Activated CD4-positive, alpha-beta memory T cell treated with anti-CD3 and anti-CD28 coated beads, Interleukin-2, amount 10 ng/mL, durations not matched to agents 7 days and 5 days (primary cell): ENCODE measurements at regions not wholly inside any gene's neighbourhood (a gene's known extent, or its start where the extent isn't known, plus 50 kb on each side); places are given as distances from the start of the nearest gene placed in this dataset.
"Not testable (repeated sequence)": the region's sequence is repeated elsewhere in the genome, so short reads cannot be mapped to it uniquely, and the experiment has no call there.

Source experiments
- CTCF ChIA-PET: fragments of 350-600 bp; sonication (Branson Sonifier 250); formaldehyde crosslinking; loops from one replicate; lab custom pipeline; 2021; ENCODE audit warnings: antibody characterized with exemption, inconsistent platforms; lab: Charles Lee
- POLR2A ChIA-PET: fragments of 350-600 bp; sonication (Branson Sonifier 250); formaldehyde crosslinking; loops from one replicate; lab custom pipeline; 2021; ENCODE audit warnings: antibody characterized with exemption; lab: Charles Lee
- DNase-seq: peaks from one replicate; pipeline ENCODE4 v3.0.0-alpha.2; 2020
- H3K27ac Mint-ChIP-seq: one replicate; pipeline ENCODE4 v1.8.0; 2021; ENCODE audit warnings: mild to moderate bottlenecking, mixed read lengths
- H3K27me3 Mint-ChIP-seq: one replicate; pipeline ENCODE4 v1.8.0; 2021; ENCODE audit warnings: mixed read lengths
- H3K36me3 Mint-ChIP-seq: one replicate; pipeline ENCODE4 v1.8.0; 2021; ENCODE audit warnings: low read depth, mixed read lengths
- H3K4me1 Mint-ChIP-seq: one replicate; pipeline ENCODE4 v1.8.0; 2021; ENCODE audit warnings: mixed read lengths
- H3K4me3 Mint-ChIP-seq: one replicate; pipeline ENCODE4 v1.8.0; 2021; ENCODE audit warnings: mild to moderate bottlenecking, mixed read lengths
- H3K9me3 Mint-ChIP-seq: one replicate; pipeline ENCODE4 v1.8.0; 2021; ENCODE audit warnings: mixed read lengths

DNA sequence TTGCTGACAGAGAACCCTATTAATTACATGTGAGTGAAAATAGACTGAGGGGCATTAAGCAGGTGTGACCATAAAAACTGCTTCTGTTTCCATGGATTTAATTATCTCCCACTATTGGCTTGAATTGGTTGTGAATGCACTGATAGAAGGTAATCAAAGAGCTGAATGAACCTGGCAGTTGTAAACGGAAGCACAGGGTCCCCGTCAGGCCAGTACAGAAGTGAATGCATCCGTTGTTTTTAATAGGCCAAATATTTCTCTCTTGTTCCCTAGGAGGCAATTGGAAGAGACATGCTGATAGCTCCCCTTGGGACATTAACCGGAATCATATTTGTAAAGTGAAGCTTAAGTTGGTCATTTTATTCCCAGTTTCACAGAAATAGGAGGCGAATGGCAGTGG is 147.0 kb downstream of the CAVIN4 start:
- H3K27me3 Mint-ChIP-seq: no peaks in the 10 kb centered on the region
- no peaks in the 10 kb centered on the region for H3K9me3 Mint-ChIP-seq
- H3K36me3 Mint-ChIP-seq: no peaks in the 10 kb centered on the region
- CTCF ChIA-PET: interaction anchor here (0.6 kb wide), 1 partner anchor 257 kb away, joined by 3 read pairs; no protein-coding TSS in a partner anchor
- no peak overlapping the region for H3K27ac Mint-ChIP-seq
- POLR2A ChIA-PET: no interaction called here
- no peaks in the 10 kb centered on the region for H3K4me1 Mint-ChIP-seq
- H3K4me3 Mint-ChIP-seq: no peak overlapping the region
- no peak for DNase-seq

DNA sequence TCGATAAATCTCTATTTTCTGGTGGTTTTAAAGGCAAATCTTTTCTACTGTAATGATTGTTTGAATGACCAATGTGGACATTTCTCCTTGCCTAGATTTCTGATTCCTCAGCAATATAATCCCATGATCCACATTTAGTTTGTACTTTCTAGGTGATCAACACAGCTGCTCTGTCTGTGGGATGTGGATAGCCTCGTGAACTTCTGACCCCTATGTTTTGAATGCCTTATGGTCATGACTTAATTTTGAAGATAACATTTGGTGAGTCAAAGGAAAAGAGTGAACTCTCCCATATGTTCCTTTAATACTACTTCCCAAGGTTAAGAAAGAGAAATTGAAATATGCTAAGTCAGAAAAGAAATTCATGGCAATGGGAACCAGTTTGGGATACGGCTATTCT is 147.5 kb downstream of the CAVIN4 start:
- no peaks in the 10 kb centered on the region for H3K27me3 Mint-ChIP-seq
- DNase-seq: no peak
- no peaks in the 10 kb centered on the region for H3K4me1 Mint-ChIP-seq
- H3K27ac Mint-ChIP-seq: no peak overlapping the region
- ChIA-PET POLR2A (no interaction called here), CTCF (no interaction called here)
- H3K4me3 Mint-ChIP-seq: no peak overlapping the region
- no peaks in the 10 kb centered on the region for H3K36me3 Mint-ChIP-seq
- H3K9me3 Mint-ChIP-seq: no peaks in the 10 kb centered on the region

DNA sequence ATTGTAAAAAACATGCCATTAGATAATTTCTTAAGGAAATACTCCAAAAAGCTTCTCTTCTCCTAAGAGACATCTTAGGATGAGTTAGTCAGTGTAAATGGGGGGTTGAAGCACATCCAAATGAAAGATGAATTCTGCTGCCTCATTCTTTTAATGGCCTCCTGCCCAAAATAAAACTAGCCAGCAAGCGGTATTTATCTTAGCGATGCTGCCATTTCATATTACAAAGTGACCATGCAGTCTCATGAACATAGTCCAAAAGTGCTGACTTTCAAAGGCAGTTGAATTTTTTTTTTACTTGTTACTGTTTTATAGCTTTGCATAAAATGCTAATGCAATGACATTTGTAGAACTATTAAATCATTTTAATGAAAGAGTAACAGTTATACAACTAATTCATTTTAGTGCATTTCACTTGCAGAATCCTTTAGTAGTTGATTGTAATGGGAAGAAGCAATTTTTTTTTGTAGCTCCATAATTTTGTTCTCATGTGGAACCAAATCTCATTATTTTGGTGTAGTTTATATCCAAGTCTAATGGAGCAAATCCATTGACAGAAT is 151.5 kb downstream of the CAVIN4 start:
- Mint-ChIP-seq H3K4me3 (no peak overlapping the region), H3K27ac (no peak overlapping the region), H3K4me1 (no peaks in the 10 kb centered on the region), H3K36me3 (no peaks in the 10 kb centered on the region), H3K27me3 (no peaks in the 10 kb centered on the region), H3K9me3 (peaks cover 2% of the 10 kb centered on the region)
- POLR2A ChIA-PET: no interaction called here
- CTCF ChIA-PET: no interaction called here
- no peak for DNase-seq

DNA sequence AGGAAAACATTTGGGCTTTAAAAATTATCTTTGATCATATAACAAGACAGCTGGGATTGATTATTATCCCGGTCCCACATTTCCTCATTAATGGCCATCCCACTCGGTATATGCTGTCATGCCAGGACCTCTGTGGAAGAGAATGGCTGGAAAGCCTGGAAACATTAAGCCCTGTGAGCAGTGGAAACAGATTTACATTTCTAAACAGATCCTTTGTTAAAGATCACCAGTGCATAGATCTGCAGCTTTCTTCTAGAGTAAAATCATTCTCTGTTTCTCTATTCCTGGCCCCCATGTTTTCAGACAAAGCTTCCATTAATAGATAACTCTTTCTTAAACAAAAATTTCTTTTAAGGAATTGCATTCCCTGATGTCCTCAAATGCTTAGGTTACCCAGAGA is 152.2 kb downstream of the CAVIN4 start:
- H3K9me3 Mint-ChIP-seq: peaks cover 2% of the 10 kb centered on the region
- H3K4me3 Mint-ChIP-seq: no peak overlapping the region
- no peak for DNase-seq
- no peaks in the 10 kb centered on the region for H3K36me3 Mint-ChIP-seq
- no peaks in the 10 kb centered on the region for H3K27me3 Mint-ChIP-seq
- ChIA-PET CTCF (no interaction called here), POLR2A (no interaction called here)
- H3K27ac Mint-ChIP-seq: no peak overlapping the region
- H3K4me1 Mint-ChIP-seq: no peaks in the 10 kb centered on the region

DNA sequence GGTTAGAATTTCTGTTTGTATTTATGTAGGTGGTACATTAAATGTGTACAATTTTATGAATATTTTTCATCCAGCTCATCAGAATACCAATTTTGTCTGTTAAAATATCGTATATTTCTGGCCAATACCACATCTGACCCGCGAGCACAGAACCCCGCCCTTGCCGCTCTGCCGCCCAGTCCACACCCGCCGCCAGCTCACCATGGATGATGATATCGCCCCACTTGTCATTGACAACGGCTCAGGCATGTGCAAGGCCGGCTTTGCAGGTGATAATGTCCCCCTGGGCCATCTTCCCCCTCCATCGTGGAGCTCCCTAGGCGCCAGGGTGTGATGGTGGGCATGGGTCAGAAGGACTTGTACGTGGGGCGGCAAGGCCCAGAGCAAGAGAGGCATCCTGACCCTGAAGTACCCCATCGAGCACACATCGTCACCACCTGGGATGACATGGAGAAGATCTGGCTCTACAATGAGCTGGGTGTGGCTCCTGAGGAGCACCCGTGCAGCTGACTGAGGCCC is 153.2 kb downstream of the CAVIN4 start:
- Mint-ChIP-seq H3K9me3 (peaks cover 2% of the 10 kb centered on the region), H3K4me1 (no peaks in the 10 kb centered on the region), H3K27me3 (no peaks in the 10 kb centered on the region), H3K36me3 (no peaks in the 10 kb centered on the region), H3K4me3 (no peak overlapping the region), H3K27ac (no peak overlapping the region)
- ChIA-PET POLR2A (no interaction called here), CTCF (no interaction called here)
- DNase-seq: no peak

DNA sequence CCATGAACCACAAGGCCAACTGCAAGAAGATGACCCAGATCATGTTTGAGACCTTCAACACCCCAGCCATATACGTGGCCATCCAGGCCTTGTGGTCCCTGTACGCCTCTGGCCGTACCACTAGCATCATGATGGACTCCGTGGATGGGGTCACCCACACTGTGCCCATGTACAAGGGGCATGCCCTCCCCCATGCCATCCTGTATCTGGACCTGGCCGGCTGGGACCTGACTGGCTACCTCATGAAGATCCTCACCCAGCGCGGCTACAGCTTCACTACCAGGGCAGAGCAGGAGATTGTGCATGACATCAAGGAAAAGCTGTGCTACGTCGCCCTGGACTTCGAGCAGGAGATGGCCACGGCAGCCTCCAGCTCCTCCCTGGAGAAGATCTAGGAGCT is 153.7 kb downstream of the CAVIN4 start:
- no peak for DNase-seq
- H3K36me3 Mint-ChIP-seq: no peaks in the 10 kb centered on the region
- H3K4me1 Mint-ChIP-seq: no peaks in the 10 kb centered on the region
- ChIA-PET POLR2A (no interaction called here), CTCF (no interaction called here)
- H3K27ac Mint-ChIP-seq: no peak overlapping the region
- no peaks in the 10 kb centered on the region for H3K27me3 Mint-ChIP-seq
- H3K4me3 Mint-ChIP-seq: no peak overlapping the region
- H3K9me3 Mint-ChIP-seq: peaks cover 2% of the 10 kb centered on the region

DNA sequence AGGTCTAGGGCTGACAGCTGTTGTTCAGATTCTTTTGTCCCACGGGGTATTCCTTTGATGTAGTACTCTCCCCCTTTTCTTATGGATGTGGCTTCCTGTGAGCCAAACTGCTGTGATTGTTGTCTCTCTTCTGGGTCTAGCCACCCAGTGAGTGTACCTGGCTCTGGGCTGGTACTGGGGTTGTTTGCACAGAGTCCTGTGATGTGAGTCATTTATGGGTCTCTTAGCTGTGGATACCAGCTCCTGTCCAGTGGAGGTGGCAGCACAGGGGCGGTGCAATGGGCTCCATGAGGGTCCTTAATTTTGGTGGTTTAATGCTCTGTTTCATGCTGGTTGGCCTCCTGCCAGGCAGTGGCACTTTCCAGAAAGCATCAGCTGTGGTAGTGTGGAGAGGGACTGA is 161.3 kb downstream of the CAVIN4 start:
- Mint-ChIP-seq H3K9me3 (peaks cover 5% of the 10 kb centered on the region), H3K4me1 (no peaks in the 10 kb centered on the region), H3K27me3 (no peaks in the 10 kb centered on the region), H3K36me3 (no peaks in the 10 kb centered on the region), H3K4me3 (no peak overlapping the region), H3K27ac (no peak overlapping the region)
- ChIA-PET POLR2A (no interaction called here), CTCF (no interaction called here)
- no peak for DNase-seq

DNA sequence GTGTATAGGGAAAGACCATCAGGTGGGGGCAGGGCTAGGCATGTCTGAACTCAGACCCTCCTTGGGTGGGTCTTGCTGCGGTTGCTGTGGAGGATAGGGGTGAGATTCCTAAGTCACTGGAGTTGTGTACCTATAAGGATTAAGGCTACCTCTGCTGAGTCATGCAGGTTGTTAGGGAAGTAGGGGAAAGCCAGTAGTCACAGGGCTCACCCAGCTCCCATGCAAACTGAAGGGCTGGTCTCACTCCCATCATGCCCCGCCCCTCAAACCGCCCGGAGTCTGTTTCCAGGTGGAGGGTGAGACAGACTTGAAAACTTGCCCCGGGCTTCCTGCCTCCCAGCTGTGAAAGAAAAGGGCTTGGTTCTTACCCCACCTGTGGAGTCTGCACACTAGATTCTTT is 161.8 kb downstream of the CAVIN4 start:
- Mint-ChIP-seq H3K4me1 (no peaks in the 10 kb centered on the region), H3K9me3 (peaks cover 5% of the 10 kb centered on the region), H3K4me3 (no peak overlapping the region), H3K36me3 (no peaks in the 10 kb centered on the region), H3K27me3 (no peaks in the 10 kb centered on the region), H3K27ac (no peak overlapping the region)
- CTCF ChIA-PET: no interaction called here
- DNase-seq: no peak
- POLR2A ChIA-PET: no interaction called here

DNA sequence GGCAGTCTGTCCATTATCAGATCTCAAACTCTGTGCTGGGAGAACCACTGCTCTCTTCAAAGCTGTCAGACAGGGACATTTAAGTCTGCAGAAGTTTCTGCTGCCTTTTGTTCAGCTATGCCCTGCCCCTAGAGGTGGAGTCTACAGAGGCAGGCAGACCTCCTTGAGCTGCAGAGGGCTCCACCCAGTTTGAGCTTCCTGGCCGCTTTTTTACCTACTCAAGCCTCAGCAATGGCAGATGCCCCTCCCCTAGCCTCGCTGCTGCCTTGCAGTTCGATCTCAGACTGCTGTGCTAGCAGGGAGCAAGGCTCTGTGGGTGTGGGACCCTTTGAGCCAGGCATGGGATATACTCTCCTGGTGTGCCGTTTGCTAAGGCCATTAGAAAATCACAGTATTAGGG is 171.1 kb downstream of the CAVIN4 start:
- H3K36me3 Mint-ChIP-seq, H3K27ac Mint-ChIP-seq, DNase-seq, H3K9me3 Mint-ChIP-seq, H3K4me1 Mint-ChIP-seq, CTCF ChIA-PET, H3K27me3 Mint-ChIP-seq, POLR2A ChIA-PET, H3K4me3 Mint-ChIP-seq: not testable (repeated sequence)

DNA sequence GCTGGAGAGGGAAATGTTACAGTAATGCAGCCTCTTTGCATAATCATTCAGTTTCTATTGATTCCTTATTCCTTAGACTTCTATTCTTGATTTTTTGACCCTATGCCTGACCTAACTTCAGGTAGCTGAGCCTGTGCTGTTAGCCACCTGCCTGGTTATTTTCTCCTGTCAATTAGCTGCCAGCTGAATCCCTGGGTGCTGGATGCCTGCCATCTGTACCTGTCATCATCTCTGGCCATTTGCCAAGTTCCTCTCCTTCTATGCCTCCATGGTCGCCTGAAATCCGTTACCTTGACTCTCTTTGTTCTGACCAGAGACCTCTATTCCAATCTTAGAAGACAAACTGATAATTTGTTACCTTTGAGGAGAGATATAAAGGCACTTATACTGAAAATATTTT is 178.3 kb downstream of the CAVIN4 start:
- CTCF ChIA-PET: no interaction called here
- Mint-ChIP-seq H3K9me3 (peaks cover 3% of the 10 kb centered on the region), H3K27me3 (no peaks in the 10 kb centered on the region), H3K4me3 (no peak overlapping the region), H3K36me3 (no peaks in the 10 kb centered on the region), H3K27ac (no peak overlapping the region), H3K4me1 (no peaks in the 10 kb centered on the region)
- no peak for DNase-seq
- POLR2A ChIA-PET: no interaction called here

DNA sequence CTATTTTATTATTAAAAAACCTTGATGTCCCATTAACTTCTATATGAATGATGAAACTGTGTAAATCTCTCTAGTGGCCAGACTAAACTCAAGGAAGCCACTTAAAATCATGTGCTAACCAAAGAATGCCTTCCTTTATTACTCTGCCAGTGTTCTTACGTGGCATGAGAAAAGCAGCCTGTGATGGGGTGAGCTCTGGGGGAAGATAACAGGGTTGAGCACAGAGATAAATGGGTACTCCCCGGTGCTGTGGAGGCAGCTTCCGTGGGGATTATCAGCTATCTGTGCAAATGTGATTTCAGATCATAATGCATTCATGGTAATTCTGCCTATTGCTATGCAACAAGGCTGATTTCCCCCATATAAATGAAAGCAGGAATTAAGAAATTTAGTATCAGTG is 181.3 kb downstream of the CAVIN4 start:
- Mint-ChIP-seq H3K9me3 (peaks cover 3% of the 10 kb centered on the region), H3K4me3 (no peak overlapping the region), H3K36me3 (no peaks in the 10 kb centered on the region), H3K4me1 (no peaks in the 10 kb centered on the region), H3K27me3 (no peaks in the 10 kb centered on the region), H3K27ac (no peak overlapping the region)
- ChIA-PET POLR2A (no interaction called here), CTCF (no interaction called here)
- DNase-seq: no peak

DNA sequence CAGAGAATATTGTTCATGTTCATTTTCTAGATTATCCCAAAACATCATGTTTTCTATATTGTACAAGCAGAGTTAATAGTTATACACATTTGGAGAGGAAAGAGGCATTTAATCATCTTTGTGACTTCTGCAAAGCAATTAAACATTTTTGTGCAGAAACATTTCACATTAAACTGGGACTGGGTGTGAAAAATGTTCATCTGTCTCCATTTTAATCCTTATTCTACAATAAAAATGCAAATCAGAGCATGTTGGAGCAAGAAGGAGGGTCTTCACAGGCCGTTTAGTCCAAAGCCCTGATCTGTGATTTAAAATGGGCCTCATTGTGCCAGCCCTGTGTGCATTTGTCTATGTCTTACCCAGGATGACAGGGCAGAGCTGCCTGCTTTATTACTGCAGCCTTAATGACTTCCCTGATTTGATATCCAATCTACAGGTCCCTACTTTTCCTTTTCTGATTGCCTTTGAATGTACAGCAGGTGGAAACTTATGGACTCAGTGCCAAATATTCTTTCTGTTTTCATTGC is 183.5 kb downstream of the CAVIN4 start:
- H3K4me1 Mint-ChIP-seq: no peaks in the 10 kb centered on the region
- H3K36me3 Mint-ChIP-seq: no peaks in the 10 kb centered on the region
- CTCF ChIA-PET: no interaction called here
- no peak overlapping the region for H3K4me3 Mint-ChIP-seq
- no peak overlapping the region for H3K27ac Mint-ChIP-seq
- H3K9me3 Mint-ChIP-seq: peaks cover 3% of the 10 kb centered on the region
- POLR2A ChIA-PET: no interaction called here
- no peaks in the 10 kb centered on the region for H3K27me3 Mint-ChIP-seq
- no peak for DNase-seq

DNA sequence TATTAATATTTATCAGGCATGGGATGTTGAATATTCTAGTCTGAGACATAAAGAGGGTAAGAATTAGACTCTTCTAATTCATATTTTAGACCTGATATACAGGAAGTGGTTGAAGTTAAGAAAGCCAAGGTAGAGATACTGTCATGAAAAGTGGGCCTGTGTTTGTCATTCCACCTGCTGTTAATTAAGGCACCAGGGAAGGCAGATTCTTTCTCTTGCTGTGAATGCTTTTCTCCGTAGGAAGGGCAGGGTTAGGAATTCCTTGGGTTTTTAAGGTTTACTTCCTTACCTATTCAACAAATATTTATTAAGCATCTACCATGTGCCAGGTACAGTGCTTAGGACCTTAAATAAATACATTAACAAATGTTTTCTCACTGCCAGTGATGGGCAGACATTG is 196.4 kb downstream of the CAVIN4 start:
- DNase-seq: no peak
- CTCF ChIA-PET: no interaction called here
- POLR2A ChIA-PET: no interaction called here
- Mint-ChIP-seq H3K27me3 (no peaks in the 10 kb centered on the region), H3K27ac (no peak overlapping the region), H3K36me3 (no peaks in the 10 kb centered on the region), H3K4me1 (no peaks in the 10 kb centered on the region), H3K4me3 (no peak overlapping the region), H3K9me3 (peaks cover 3% of the 10 kb centered on the region)

DNA sequence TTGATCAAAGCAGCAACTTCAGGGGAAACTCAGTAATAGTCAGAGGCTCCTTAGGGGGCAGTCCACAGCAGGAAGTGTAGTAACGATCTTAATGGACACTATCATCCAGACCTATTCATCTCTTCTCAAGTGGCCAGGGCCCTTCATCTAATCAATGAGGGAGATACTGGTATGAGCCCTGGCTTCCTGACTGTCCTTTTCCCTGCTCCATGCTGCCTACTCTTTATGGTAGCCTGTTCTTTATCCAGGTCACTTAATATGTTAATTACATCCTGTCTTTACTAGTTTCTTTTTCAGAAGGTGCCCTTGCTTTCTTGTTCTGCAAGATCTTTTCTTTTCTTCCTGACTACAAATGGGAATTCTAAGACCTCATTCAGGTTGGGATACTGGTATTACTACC is 197.1 kb downstream of the CAVIN4 start:
- ChIA-PET POLR2A (no interaction called here), CTCF (no interaction called here)
- Mint-ChIP-seq H3K4me1 (no peaks in the 10 kb centered on the region), H3K36me3 (no peaks in the 10 kb centered on the region), H3K27me3 (no peaks in the 10 kb centered on the region), H3K4me3 (no peak overlapping the region), H3K27ac (no peak overlapping the region), H3K9me3 (peaks cover 3% of the 10 kb centered on the region)
- no peak for DNase-seq
